Mesenchymal stem cell (in vitro differentiated cells and primary cell): ENCODE measurements at regions not wholly inside any gene's neighbourhood (a gene's known extent, or its start where the extent isn't known, plus 50 kb on each side); places are given as distances from the start of the nearest gene placed in this dataset.

Experiments used
- DNase-seq: peaks from one replicate; pipeline ENCODE4 v3.0.0-alpha.2; 2013
- H2AFZ ChIP-seq: one replicate; pipeline ENCODE4 v1.6.1; 2013; ENCODE audit warnings: low read depth, mild to moderate bottlenecking, control low read depth, inconsistent platforms, low read length, moderate library complexity
- H2AK5ac ChIP-seq: 2 replicates; pipeline ENCODE4 v1.6.1; 2013; ENCODE audit warnings: low read length, moderate library complexity, mild to moderate bottlenecking, inconsistent platforms; ENCODE audit not compliant: severe bottlenecking
- H2BK120ac ChIP-seq: one replicate; pipeline ENCODE4 v1.6.1; 2013; ENCODE audit warnings: low read depth, mild to moderate bottlenecking, inconsistent platforms, low read length, moderate library complexity
- H2BK12ac ChIP-seq, 2 experiments: one replicate each; pipeline ENCODE4 v1.6.1; 2013; ENCODE audit warnings: inconsistent platforms in 2 of 2, low read length in 2 of 2, mild to moderate bottlenecking in 2 of 2, moderate library complexity in 2 of 2, control low read depth in 1 of 2
- H2BK15ac ChIP-seq: one replicate; pipeline ENCODE4 v1.6.1; 2013; ENCODE audit warnings: mild to moderate bottlenecking, low read depth, inconsistent platforms; ENCODE audit not compliant: poor library complexity, severe bottlenecking
- H2BK5ac ChIP-seq: 2 replicates; pipeline ENCODE4 v1.6.1; 2013; ENCODE audit warnings: low read depth, mild to moderate bottlenecking, low read length, control low read depth, inconsistent platforms; ENCODE audit not compliant: poor library complexity, severe bottlenecking
- H3K14ac ChIP-seq, 2 experiments: one replicate each; pipeline ENCODE4 v1.6.1; 2013; ENCODE audit warnings: inconsistent platforms in 2 of 2, low read length in 2 of 2, control low read depth in 1 of 2, mild to moderate bottlenecking in 1 of 2, moderate library complexity in 1 of 2
- H3K18ac ChIP-seq, 2 experiments: one replicate each; pipeline ENCODE4 v1.6.1; 2013; ENCODE audit warnings: inconsistent platforms in 2 of 2, low read length in 2 of 2, control low read depth in 1 of 2, low read depth in 1 of 2, mild to moderate bottlenecking in 1 of 2
- H3K23ac ChIP-seq, 2 experiments: one replicate each; pipeline ENCODE4 v1.6.1; 2013; ENCODE audit warnings: inconsistent platforms in 2 of 2, low read length in 2 of 2, mild to moderate bottlenecking in 2 of 2, moderate library complexity in 2 of 2, control low read depth in 1 of 2
- H3K27ac ChIP-seq: 2 replicates; pipeline ENCODE4 v1.5.1; 2013; ENCODE audit warnings: mild to moderate bottlenecking, moderate library complexity, low read length, control low read depth, inconsistent platforms; ENCODE audit not compliant: poor library complexity, severe bottlenecking
- H3K27me3 ChIP-seq, 2 experiments: 2 replicates each; pipeline versions ENCODE4 v1.6.1 to v1.7.0; 2013; ENCODE audit warnings: low read length in 2 of 2, mild to moderate bottlenecking in 2 of 2, moderate library complexity in 2 of 2, control low read depth in 1 of 2, inconsistent platforms in 1 of 2; ENCODE audit not compliant: control insufficient read depth in 1 of 2, insufficient read depth in 1 of 2
- H3K36me3 ChIP-seq, 2 experiments: 2 replicates each; pipeline versions ENCODE4 v1.6.1 to v1.7.0; 2013; ENCODE audit warnings: low read length in 2 of 2, control low read depth in 1 of 2, inconsistent platforms in 1 of 2, low read depth in 1 of 2, mild to moderate bottlenecking in 1 of 2; ENCODE audit not compliant: insufficient read depth in 2 of 2, control insufficient read depth in 1 of 2
- H3K4ac ChIP-seq, 2 experiments: one replicate each; pipeline ENCODE4 v1.6.1; 2013; ENCODE audit warnings: inconsistent platforms in 2 of 2, low read length in 2 of 2, mild to moderate bottlenecking in 2 of 2, moderate library complexity in 2 of 2, control low read depth in 1 of 2, low read depth in 1 of 2
- H3K4me1 ChIP-seq: 2 replicates; pipeline ENCODE4 v1.6.1; 2013; ENCODE audit warnings: low read depth, low read length, control low read depth; ENCODE audit not compliant: control insufficient read depth, insufficient read depth
- H3K4me2 ChIP-seq: 2 replicates; pipeline ENCODE4 v1.6.1; 2013; ENCODE audit warnings: low read length, mild to moderate bottlenecking, inconsistent platforms; ENCODE audit not compliant: poor library complexity, severe bottlenecking
- H3K4me3 ChIP-seq, 2 experiments: 2 replicates each; pipeline versions ENCODE4 v1.5.1 to v1.7.0; 2013; ENCODE audit warnings: low read length in 2 of 2, mild to moderate bottlenecking in 2 of 2, control low read depth in 1 of 2, low read depth in 1 of 2; ENCODE audit not compliant: insufficient read depth in 1 of 2
- H3K79me1 ChIP-seq: replicated peaks from 2 replicates; pipeline ENCODE4 v1.6.1; 2013; ENCODE audit warnings: mild to moderate bottlenecking, control low read depth, low read length, inconsistent platforms; ENCODE audit not compliant: poor library complexity, severe bottlenecking
- H3K9ac ChIP-seq: 2 replicates; pipeline ENCODE4 v1.7.0; 2013; ENCODE audit warnings: mild to moderate bottlenecking, low read length, moderate library complexity
- H3K9me3 ChIP-seq: 2 replicates; pipeline ENCODE4 v1.7.0; 2013; ENCODE audit warnings: mild to moderate bottlenecking, low read length; ENCODE audit not compliant: control insufficient read depth
- H4K8ac ChIP-seq: one replicate; pipeline ENCODE4 v1.6.1; 2013; ENCODE audit warnings: inconsistent platforms, mild to moderate bottlenecking, low read length, moderate library complexity
- H4K91ac ChIP-seq: one replicate; pipeline ENCODE4 v1.6.1; 2013; ENCODE audit warnings: mild to moderate bottlenecking, low read length, inconsistent platforms
- WGBS: methylation state at CpG from one replicate; pipeline ENCODE4 v1.1.7; 2013; ENCODE audit warnings: mixed read lengths; 5-methylcytosine and 5-hydroxymethylcytosine counted together

GRCh38 chr3:168817177-168817576 is 721.5 kb upstream of the GOLIM4 start:
- no peak overlapping the region for H2BK15ac ChIP-seq
- no peaks in the 10 kb centered on the region for H3K79me1 ChIP-seq
- no peaks in the 10 kb centered on the region for H3K9me3 ChIP-seq
- no peak overlapping the region for H4K91ac ChIP-seq
- H4K8ac ChIP-seq, result no peak overlapping the region
- H3K4me1 ChIP-seq, result no peaks in the 10 kb centered on the region
- H3K4ac ChIP-seq, result no peak overlapping the region
- WGBS, result 94% methylated on average over 4 of the region's 4 CpGs
- H2BK5ac ChIP-seq, result no peak overlapping the region
- H3K14ac ChIP-seq, result no peak overlapping the region
- H2AFZ ChIP-seq, result no peak overlapping the region
- H3K27ac ChIP-seq, result no peak overlapping the region
- no peak for DNase-seq
- H3K23ac ChIP-seq, result no peak overlapping the region
- no peak overlapping the region for H2BK120ac ChIP-seq
- no peak overlapping the region for H3K4me2 ChIP-seq
- no peak overlapping the region for H3K9ac ChIP-seq
- no peak overlapping the region for H2BK12ac ChIP-seq
- no peaks in the 10 kb centered on the region for H3K36me3 ChIP-seq
- no peak overlapping the region for H3K18ac ChIP-seq
- no peak overlapping the region for H2AK5ac ChIP-seq
- H3K4me3 ChIP-seq, result no peak overlapping the region
- no peaks in the 10 kb centered on the region for H3K27me3 ChIP-seq

GRCh38 chr3:168815946-168816345 is 720.2 kb upstream of the GOLIM4 start:
- Histone ChIP-seq H2AFZ (no peak overlapping the region), H3K14ac (no peak overlapping the region), H2BK12ac (no peak overlapping the region), H3K4me3 (no peak overlapping the region), H2AK5ac (no peak overlapping the region), H3K23ac (no peak overlapping the region), H3K18ac (no peak overlapping the region), H3K4me2 (no peak overlapping the region), H3K79me1 (no peaks in the 10 kb centered on the region), H3K27ac (no peak overlapping the region), H4K91ac (no peak overlapping the region), H3K9me3 (no peaks in the 10 kb centered on the region), H4K8ac (no peak overlapping the region), H3K9ac (no peak overlapping the region), H3K4me1 (no peaks in the 10 kb centered on the region), H2BK15ac (no peak overlapping the region), H3K4ac (no peak overlapping the region), H3K36me3 (no peaks in the 10 kb centered on the region), H2BK120ac (no peak overlapping the region), H3K27me3 (no peaks in the 10 kb centered on the region), H2BK5ac (no peak overlapping the region)
- 79% methylated on average over 1 of the region's 2 CpGs for WGBS
- no peak for DNase-seq

GRCh38 chr3:168813225-168813802 is 717.6 kb upstream of the GOLIM4 start:
- no peak overlapping the region for H2BK12ac ChIP-seq
- H3K27me3 ChIP-seq, result no peaks in the 10 kb centered on the region
- H3K4ac ChIP-seq, result no peak overlapping the region
- H3K9me3 ChIP-seq, result no peaks in the 10 kb centered on the region
- H2BK120ac ChIP-seq, result no peak overlapping the region
- DNase-seq, result no peak
- no peak overlapping the region for H4K91ac ChIP-seq
- H3K9ac ChIP-seq, result no peak overlapping the region
- no peak overlapping the region for H2BK15ac ChIP-seq
- WGBS, result 91% methylated on average over 2 of the region's 2 CpGs
- no peaks in the 10 kb centered on the region for H3K36me3 ChIP-seq
- H3K23ac ChIP-seq, result no peak overlapping the region
- no peak overlapping the region for H3K4me2 ChIP-seq
- H3K14ac ChIP-seq, result no peak overlapping the region
- H3K4me3 ChIP-seq, result no peak overlapping the region
- H2BK5ac ChIP-seq, result no peak overlapping the region
- H4K8ac ChIP-seq, result no peak overlapping the region
- H3K27ac ChIP-seq, result no peak overlapping the region
- H3K18ac ChIP-seq, result no peak overlapping the region
- no peak overlapping the region for H2AK5ac ChIP-seq
- H3K4me1 ChIP-seq, result no peaks in the 10 kb centered on the region
- no peaks in the 10 kb centered on the region for H3K79me1 ChIP-seq
- H2AFZ ChIP-seq, result no peak overlapping the region

- H3K4ac ChIP-seq, result no peak overlapping the region
- no peak overlapping the region for H3K18ac ChIP-seq
- no peaks in the 10 kb centered on the region for H3K36me3 ChIP-seq
- no peak overlapping the region for H3K14ac ChIP-seq
- H2BK12ac ChIP-seq, result no peak overlapping the region
- H2BK15ac ChIP-seq, result no peak overlapping the region
- no peak overlapping the region for H3K9ac ChIP-seq
- no peaks in the 10 kb centered on the region for H3K27me3 ChIP-seq
- 59% methylated on average over 2 of the region's 3 CpGs for WGBS
- no peak overlapping the region for H3K23ac ChIP-seq
- no peak overlapping the region for H2AFZ ChIP-seq
- no peaks in the 10 kb centered on the region for H3K79me1 ChIP-seq
- no peak overlapping the region for H2AK5ac ChIP-seq
- no peak overlapping the region for H3K4me2 ChIP-seq
- DNase-seq, result no peak
- no peak overlapping the region for H2BK5ac ChIP-seq
- H3K4me1 ChIP-seq, result no peaks in the 10 kb centered on the region
- H4K91ac ChIP-seq, result no peak overlapping the region
- H3K4me3 ChIP-seq, result no peak overlapping the region
- H3K9me3 ChIP-seq, result no peaks in the 10 kb centered on the region
- no peak overlapping the region for H4K8ac ChIP-seq
- H2BK120ac ChIP-seq, result no peak overlapping the region
- no peak overlapping the region for H3K27ac ChIP-seq
Observed at GRCh38 chr3:168812234-168812633, 716.5 kb upstream of the GOLIM4 start.
